AG20443 (cell line): ENCODE measurements at regions not wholly inside any gene's neighbourhood (a gene's known extent, or its start where the extent isn't known, plus 50 kb on each side); places are given as distances from the start of the nearest gene placed in this dataset.
"Not testable (repeated sequence)": the region's sequence is repeated elsewhere in the genome, so short reads cannot be mapped to it uniquely, and the experiment has no call there.

Experiments used
- DNase-seq: peaks from one replicate; pipeline ENCODE4 v3.0.0; 2012; ENCODE audit warnings: low spot score, mixed read lengths

DNA sequence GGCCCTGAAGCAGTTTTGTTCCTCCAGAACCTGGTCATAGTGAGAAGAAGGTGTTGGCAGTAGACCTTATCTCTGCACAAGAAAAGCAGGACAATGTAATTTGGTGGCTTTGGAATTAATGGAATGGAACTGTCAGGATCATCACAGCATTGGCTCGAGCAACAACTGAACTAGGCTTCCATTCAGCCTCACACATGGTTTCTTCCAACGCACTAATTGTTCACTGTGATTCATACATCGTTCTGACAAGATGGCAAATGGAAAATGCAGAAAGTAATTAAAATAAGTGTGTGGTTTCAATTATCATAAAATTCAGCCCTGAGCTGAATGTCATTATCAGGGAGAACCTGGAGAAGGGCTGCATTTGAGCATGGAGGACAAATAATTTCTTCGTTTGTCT, 80.6 kb downstream of the MFSD1 start:
- no peak for DNase-seq

DNA sequence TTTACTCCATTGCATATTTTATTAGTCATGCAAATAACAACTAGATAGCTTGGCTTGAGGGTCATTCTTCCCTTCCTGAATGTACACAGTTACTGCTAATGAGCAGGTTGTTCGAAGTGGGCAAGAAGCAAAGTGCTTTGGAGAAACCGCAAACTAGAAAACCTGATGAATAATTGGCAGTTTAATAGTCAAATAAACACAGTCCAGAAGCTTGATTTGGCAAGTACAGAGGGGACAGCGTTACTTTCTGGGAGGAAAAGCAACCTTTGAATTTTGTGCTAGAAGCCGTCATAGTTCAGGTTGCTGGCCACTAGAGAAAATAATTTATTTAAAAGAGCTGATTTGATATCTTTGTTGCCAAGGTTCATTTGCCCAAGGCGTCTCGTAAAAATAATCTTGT, 94.9 kb downstream of the MFSD1 start:
- no peak for DNase-seq

DNA sequence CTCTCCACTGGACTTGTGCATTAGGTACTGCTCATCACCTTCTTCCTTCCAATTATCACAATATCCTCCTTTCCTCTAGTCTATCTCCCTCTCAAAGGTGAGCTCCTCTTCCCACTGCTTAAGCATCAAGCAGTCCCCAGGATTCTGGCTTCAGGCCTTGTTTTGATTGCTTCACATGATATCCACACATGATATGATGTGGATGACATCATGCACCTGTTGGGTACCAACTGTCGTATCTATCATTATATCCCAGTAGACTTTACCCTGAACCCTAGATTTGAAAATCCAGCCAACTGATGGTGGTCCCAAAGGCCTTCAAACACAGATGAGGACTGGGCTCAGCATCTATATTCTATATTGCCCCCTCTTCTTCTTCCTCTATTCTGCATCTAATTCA, 104.9 kb downstream of the MFSD1 start:
- no peak for DNase-seq

DNA sequence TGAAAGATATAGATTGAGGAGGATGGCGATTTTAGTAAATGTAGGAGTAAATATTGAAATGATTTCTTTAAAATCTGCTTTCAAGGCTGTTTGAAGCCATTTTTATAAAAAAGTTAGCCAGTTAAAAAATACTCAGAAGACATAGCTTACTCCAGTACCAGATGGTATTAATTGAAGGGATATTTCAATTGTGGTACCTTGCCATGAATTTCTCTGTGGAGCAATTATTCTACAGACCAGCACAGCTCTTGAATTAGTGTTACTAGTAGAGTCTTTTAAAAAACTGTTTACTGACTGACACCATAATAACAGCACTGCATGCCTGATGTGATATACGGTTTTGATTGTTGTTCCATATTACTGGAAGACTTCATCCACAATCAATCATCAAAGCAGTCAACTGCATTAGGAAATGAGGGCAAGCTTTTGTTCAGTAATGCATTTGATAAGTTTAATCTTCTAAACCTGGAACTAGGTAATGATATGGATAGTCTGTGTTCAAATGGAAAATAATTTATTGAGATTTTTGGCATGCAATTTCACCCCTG, 106.4 kb downstream of the MFSD1 start:
- peak; percentile 19 for DNase-seq

DNA sequence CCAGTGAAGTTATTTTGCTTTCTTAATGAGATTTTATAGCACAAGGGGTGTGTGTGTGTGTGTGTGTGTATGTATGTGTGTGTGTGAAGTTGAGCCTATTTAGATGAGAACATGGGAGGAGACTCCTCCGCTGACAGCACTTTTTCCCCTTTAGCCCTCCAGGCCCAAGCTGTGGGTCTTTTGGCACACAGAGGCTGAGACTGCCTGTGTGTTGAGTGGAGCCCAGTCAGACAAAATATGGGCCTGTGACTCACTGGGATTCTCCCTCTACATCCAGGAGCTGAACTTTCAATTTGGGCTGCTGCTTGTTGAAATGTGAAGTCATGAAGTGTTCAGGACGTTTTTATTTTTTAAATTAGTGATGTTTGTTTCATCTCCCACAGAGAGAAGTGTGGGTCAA, 108.0 kb downstream of the MFSD1 start:
- DNase-seq = peak; percentile 77

DNA sequence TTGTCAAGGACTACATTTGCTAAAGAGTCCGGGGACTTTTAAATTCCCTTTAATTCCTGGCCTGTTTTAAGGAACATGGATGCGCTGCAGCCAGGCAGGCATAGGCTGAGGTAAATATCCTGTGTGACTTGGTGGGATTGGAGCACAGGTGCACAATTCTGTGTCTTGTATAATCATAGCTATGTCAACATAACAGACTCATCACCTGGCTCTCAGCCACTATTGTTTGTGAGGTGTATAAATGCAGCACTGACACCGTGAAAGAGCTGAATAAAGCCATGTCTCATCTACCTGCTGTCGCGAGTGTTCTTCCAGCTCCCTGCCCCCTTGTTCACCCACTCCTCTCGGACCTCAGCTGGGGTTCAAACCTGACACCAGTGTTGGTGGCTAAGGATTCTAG, 109.7 kb downstream of the MFSD1 start:
- DNase-seq = no peak

DNA sequence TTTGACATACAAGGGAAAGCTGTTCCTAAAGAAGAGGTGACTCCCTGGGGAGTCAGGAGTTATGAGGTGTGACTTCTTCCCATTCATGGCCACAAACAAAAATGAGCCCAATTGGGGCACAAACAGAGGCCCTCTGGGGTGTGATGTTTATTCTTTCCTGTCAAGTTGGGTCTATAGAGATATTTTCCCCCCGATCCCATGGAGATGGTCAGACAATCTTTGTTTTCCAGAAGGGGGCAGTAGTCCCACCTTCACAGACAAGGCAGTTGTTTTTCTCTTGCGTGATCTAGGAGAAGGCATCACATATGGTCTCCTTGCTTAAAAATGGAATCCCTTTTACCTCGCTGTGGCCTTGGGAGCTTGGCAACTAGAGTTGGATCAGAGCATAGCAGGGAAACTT, 110.3 kb downstream of the MFSD1 start:
- DNase-seq = no peak

DNA sequence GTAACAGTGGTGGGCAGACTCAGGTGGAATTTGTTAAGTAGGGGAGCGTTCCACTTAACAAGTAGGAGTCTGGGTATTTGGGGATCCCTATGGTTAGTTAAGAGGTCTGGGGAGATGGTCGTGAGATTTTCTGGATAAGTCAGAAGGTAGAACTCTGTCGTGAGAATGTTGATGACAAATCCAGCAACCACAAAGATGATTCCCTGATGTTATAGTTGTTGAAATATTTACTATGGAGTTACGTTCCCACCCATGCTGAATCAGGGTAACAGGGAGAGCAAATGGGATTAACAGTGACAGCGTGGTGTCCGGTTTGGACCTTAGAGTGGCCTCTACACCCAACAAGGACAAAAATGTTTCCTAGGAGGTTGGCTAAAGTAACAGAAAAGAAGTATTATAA, 110.8 kb downstream of the MFSD1 start:
- no peak for DNase-seq

DNA sequence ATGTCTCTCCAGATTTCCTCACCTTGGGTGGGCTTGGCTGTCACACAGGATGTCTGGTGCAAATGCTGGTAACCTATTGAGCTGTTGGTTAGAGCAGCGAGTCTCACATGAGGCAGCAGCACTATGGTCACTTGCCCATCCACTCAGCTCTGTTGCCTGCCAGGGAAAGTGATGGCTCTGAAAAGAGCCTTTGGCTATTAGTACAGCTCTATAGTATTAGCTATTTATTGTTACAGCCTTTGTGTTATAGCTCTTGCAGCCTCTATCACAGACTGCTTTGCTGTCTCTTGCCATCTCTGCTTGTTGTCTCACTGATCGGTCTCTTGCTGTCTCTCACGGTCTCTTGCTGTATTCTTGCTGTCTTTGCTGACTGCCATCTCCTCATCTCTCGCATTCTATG, 114.3 kb downstream of the MFSD1 start:
- no peak for DNase-seq

DNA sequence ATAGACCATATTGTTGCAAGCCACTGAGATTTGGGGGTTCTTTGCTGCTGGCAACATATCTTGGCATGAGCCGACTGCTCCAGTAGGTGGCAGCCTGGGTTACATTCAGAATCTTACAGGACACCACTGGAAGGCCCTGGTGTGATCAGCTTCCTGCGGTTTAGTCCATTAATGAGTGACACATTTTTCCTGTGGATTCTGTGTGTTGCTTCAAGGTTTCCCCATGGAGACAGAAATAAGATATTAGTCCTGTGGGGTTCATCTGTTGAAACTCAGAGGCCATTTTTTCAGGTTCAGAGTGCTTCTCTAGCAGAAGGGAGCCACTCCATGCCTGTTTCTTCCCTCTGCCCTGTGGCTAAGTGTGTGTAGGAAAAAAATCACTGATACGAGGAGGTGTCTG, 116.2 kb downstream of the MFSD1 start:
- peak; percentile 87 for DNase-seq

DNA sequence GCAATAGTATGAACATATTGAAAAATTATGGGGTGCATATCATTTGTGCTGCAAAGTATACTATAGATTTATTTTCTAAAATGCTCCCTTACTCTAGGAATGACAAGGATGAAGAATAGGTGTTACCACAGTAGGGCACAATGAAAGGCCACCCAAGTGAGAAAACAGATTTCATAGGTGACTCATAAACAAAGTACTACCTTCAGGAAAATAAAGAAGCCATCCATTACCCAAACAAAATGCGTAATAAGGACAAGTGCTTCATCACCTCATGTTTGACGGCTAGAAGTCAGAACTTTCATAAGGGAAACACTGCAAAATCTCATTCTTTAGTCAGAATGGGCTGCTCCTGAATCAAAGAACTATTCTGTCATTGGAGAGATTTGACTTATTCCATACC, 116.6 kb downstream of the MFSD1 start:
- DNase-seq = no peak

DNA sequence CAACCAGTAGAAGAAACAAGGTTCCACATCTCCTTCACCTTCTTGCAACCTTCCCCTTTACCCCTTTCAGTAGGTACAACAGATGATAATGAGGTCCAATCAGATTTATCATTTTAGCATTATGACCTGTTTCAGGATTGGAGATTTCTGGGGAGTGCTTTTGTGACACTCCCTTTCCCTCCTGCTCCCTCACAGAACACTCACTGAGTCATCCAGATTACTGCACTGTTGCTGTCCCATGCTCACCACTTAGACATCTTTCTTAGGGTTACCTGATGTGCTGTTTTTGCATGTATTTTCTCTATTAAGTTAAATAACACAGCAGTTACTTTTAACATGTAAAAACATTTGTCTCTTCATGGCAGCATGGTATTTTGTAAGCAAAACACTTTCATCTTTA, 118.5 kb downstream of the MFSD1 start:
- peak; percentile 37 for DNase-seq

DNA sequence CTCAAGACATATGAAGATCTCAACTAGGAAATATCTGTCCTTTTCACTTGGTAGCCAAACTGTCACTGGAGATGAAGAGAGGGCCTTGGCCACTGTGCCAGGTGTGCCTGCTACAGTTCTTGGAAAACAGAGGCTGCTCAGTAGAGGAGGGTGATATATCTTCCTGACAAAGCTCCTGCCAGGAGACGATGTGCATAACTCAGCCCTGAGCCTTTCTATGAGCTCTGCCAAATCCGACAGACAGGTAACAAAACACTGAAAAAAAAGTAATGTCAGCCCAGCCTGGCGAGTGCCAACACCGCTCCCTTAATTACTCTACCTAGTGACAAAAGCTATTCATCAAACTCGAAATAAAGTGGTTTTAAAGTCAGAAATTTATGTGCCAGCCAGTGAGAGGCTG, 123.2 kb downstream of the MFSD1 start:
- no peak for DNase-seq

DNA sequence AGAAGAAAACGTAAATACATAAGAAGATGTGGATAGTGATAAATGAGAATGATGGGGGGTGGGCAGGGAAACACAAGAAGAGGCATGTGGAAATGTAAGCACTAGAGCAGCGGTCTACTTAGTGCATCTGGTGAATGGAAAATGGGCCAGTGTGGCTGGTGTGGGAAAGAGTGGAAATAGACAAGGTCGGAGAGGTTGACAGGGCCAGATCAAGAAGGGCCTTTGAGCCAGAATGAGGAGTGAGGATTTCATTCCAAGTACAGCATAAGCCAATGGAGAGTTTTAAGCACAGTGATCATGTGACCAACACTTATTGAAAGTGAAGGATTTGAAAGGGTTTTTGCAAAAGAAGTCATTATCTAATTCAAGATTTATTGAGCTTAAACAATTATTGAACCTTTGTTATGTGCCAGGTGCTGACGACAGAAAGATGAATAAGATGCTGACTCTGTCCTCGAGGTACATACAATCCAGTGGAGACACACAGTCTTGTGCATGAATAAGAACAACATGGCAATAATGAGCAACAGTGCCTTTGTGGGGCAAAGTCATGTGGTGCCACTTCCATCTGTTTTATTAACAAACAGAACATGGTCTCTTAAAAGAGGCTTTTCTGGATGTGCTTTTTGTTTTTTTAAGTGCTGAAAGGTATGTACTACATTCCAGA, 124.1 kb downstream of the MFSD1 start:
- DNase-seq = no peak

DNA sequence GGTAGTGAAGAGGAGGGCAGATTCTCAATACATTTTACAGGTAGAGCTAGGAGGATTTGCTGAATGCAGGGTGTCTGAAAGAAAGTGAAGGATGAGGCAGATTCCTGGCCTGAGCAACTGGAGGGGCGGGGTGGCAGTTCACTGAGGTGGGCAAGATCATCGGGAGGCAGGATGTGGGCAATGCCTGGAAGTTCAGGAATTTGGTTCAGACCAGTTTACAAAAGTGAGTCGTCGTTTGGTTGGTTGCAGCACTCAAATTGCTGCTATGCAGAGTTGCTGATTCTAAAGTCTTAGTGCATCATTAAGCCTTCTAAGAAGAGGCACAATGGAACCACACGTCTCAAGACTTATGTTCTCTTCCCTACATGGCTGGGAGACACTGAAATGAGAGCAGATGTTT, 134.0 kb downstream of the MFSD1 start:
- DNase-seq = peak; percentile 36

DNA sequence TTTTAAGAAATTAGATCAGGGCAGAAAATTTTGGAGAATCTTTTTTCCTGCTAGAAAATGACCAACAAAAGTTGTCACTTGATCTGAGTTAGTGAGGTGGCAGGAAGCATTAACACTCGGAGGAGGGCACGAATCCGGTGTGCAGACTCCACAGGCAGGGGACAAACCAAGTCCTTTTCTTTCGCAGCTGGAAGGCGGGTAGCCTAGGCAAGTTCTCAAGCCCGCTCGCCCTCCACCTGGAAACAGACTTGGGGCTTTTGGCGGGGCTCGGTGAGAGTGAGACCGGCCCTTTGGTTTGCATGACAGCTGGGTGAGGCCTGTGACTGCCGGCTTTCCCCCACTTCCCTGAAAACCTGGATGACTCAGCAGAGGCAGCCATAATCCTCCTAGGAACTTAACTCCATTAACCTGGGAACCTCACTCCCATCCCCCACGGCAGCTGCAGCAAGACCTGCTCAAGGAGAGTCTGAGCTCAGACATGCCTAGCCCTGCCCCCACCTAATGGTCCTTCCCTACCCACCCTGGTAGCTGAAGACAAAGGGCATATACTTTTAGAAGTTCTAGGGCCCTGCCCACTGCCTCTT, 134.8 kb downstream of the MFSD1 start:
- no peak for DNase-seq

DNA sequence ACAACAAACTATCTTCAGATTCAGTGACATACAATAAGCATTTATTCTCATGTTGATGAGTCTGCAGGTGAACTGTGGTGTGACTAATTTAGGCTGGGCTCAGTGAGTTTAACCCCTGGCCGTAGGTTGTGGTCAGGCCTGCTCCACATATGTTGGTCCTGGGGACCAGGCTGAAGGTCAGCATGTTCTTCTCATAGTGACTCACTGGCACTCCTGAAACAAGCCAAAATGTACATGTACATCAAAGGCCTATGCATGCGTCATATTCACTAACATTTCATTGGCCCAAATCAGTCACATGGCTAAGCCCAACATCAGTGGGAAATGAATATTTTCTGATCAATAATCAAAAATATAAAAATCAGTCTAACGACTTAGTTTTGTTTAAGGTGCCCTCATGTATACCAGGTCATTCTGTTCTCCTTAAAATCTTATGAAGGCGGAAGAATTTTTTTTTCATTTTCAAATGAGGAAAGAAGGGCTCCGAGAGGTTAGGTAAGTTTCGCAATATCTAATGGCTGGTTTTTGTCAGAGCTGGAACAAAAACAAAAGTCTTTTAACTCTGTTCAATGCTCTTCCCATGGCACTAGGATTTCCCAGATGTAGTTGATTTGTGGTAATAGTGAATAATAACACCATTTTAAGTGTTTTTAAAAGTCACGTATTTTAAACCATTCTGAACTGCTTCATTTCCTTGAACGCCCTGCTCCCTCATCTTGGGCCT, 148.5 kb downstream of the MFSD1 start:
- no peak for DNase-seq

DNA sequence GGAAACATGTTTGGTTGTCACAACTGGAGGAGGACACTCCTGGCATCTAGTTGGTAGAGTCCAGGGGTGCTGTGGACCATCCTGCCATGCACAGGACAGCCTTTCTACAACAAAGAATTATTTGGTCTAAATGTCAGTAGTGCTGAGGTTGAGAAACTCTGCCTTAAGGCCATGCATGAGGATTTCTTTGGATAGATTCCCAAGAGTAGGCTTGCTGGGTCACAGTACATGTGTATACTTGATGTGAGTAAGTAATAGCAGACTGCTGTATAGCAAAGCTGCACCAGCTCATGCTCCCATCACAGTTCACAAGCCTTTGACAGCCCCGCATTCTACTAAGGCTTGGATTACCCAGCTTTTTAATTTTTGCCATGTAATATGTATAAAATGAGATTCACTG, 151.3 kb downstream of the MFSD1 start:
- DNase-seq = no peak

DNA sequence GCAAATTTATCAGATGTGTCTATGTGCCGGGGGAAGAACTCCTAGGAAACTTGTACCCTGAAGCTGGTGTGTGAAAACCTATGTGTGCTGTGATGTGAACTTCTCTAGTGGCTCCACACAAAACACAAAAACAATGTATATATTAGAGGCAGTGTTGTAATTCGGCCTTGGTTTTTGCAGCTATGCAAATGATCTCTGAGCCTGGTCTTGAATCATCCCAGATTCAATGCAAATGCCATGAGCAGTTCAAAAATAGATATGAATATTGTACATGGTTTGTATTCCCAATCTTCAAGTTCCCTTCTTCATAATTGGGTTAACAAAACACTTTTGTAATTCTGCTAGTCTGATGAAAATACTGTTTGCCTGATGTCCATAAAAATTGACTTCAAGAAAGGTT, 152.6 kb downstream of the MFSD1 start:
- no peak for DNase-seq

DNA sequence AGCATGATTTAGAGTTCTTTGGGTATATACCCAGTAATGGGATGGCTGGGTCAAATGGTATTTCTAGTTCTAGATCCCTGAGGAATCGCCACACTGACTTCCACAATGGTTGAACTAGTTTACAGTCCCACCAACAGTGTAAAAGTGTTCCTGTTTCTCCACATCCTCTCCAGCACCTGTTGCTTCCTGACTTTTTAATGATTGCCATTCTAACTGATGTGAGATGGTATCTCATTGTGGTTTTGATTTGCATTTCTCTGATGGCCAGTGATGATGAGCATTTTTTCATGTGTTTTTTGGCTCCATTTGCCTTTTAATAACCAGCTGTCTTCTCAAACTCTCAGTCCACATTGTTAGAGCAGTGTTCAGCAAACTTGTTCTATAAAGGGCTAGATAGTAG, 155.9 kb downstream of the MFSD1 start:
- DNase-seq = not testable (repeated sequence)

DNA sequence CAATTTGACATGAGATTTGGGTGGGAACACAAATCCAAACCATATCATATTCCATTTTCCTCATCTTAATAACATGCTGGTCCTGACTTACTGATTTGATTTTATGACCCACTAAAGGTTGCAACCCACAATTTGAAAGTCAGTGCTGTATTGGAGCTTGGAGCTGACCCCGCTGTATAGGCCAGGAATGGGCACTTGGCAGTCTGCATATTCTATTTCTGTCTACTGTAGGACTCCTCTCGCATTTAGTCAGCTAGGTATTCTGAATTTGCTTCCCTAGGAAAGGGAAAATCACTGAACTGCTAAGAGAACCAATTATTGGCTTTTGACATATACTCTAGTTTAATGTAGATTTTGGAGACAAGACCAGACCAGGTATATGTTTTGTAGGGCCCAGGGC, 157.0 kb downstream of the MFSD1 start:
- no peak for DNase-seq

DNA sequence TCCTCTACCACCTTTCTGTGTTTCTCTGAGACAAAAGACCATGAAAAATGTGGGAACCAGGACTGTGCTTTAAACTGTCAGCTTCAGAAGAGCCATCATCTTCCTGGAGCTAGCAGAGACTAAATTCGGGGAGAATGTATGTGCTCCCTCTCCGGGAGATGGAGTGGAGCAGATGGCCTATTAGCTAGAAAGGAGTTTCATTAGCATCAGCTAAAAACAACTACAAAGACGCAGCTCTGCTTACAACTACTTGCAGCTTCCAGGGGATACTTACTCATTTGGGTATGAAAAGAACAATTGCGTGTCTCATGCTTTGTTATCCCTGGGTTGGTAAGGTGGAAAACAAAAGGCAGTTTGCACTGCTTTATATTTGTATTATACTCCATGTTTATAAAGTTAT, 159.6 kb downstream of the MFSD1 start:
- DNase-seq = no peak

DNA sequence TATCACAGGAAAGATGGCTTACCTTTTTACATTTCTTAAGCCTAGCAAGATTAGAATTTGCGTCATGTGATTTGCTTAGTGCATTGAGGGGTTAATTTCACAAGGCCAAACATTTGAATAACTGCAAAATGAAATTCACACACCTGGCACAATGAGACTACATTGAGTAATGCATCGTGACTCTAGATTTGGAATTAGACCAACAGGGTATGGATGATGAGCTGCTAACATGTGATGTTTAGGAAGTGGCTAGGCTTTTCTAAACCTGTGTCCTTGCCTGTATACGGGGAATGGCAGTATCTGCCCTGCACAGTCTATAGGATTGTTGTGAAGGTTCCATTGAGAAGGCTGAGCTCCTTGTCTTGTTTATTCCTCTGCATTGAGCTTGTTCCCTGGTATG, 160.1 kb downstream of the MFSD1 start:
- DNase-seq = no peak
